Activated CD4-positive, alpha-beta T cell treated with anti-CD3 and anti-CD28 coated beads for 36 hours (primary cell): ENCODE measurements at regions not wholly inside any gene's neighbourhood (a gene's known extent, or its start where the extent isn't known, plus 50 kb on each side); places are given as distances from the start of the nearest gene placed in this dataset.
"Not testable (repeated sequence)": the region's sequence is repeated elsewhere in the genome, so short reads cannot be mapped to it uniquely, and the experiment has no call there.

Experiments
- ATAC-seq: fragments of 200-7000 bp; cut with Tn5 transposase; one replicate; pipeline ENCODE4 v1.10.0; 2021; ENCODE audit warnings: mild to moderate bottlenecking, moderate library complexity
- CTCF ChIA-PET: fragments of 350-600 bp; sonication (Branson Sonifier 250); formaldehyde crosslinking; loops from one replicate; lab custom pipeline; 2021; ENCODE audit warnings: antibody characterized with exemption; lab: Charles Lee
- POLR2A ChIA-PET: fragments of 350-600 bp; sonication (Branson Sonifier 250); formaldehyde crosslinking; loops from one replicate; lab custom pipeline; 2021; ENCODE audit warnings: antibody characterized with exemption, inconsistent platforms; lab: Charles Lee
- DNase-seq: peaks from one replicate; pipeline ENCODE4 v3.0.0-alpha.2; 2020
- H3K27ac Mint-ChIP-seq: one replicate; pipeline ENCODE4 v1.8.0; 2021; ENCODE audit warnings: mixed read lengths
- H3K27me3 Mint-ChIP-seq: one replicate; pipeline ENCODE4 v1.8.0; 2021; ENCODE audit warnings: mixed read lengths
- H3K36me3 Mint-ChIP-seq: one replicate; pipeline ENCODE4 v1.8.0; 2021; ENCODE audit warnings: low read depth, mixed read lengths
- H3K4me1 Mint-ChIP-seq: one replicate; pipeline ENCODE4 v1.8.0; 2021; ENCODE audit warnings: mixed read lengths
- H3K4me3 Mint-ChIP-seq: one replicate; pipeline ENCODE4 v1.8.0; 2021; ENCODE audit warnings: mild to moderate bottlenecking, moderate library complexity, mixed read lengths
- H3K9me3 Mint-ChIP-seq: one replicate; pipeline ENCODE4 v1.8.0; 2021; ENCODE audit warnings: low read depth, mixed read lengths
- intact Hi-C, 2 experiments: fragments of 100-400 bp; cut with DNase I in 1 of 2; cut with micrococcal nuclease in 1 of 2; formaldehyde crosslinking; loops; one replicate each; pipeline versions ENCODE4 v1.14.2 to v1.15.1; 2022 to 2024; cut with DNase I, micrococcal nuclease

DNA sequence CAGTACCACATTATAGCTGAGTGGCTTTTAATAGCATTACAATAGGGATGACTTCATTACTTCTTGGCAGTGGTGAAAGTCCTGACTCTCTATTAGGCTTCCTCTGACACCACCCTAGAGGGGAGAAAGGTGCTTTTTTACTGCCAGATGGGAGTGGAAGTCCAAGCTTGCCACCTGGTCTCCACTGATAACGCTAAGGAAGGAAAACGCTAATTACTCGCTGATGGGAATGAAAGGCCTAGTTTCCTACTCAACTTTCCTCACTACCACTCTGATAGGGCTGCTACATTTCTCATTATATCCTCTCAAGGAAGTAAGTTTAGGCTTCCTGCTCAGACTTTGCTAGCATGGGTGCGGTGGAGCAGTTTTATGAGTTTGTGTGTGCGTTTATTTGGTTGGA is 62.3 kb upstream of the PAGE3 start:
- Mint-ChIP-seq H3K36me3 (no peaks in the 10 kb centered on the region), H3K4me3 (no peak overlapping the region), H3K27me3 (peaks cover 3% of the 10 kb centered on the region), H3K4me1 (no peaks in the 10 kb centered on the region), H3K27ac (no peak overlapping the region), H3K9me3 (peaks cover 2% of the 10 kb centered on the region)
- DNase-seq (no peak), ATAC-seq (no peak)
- CTCF ChIA-PET = no interaction called here
- intact Hi-C loops = no loop called here
- POLR2A ChIA-PET = no interaction called here

DNA sequence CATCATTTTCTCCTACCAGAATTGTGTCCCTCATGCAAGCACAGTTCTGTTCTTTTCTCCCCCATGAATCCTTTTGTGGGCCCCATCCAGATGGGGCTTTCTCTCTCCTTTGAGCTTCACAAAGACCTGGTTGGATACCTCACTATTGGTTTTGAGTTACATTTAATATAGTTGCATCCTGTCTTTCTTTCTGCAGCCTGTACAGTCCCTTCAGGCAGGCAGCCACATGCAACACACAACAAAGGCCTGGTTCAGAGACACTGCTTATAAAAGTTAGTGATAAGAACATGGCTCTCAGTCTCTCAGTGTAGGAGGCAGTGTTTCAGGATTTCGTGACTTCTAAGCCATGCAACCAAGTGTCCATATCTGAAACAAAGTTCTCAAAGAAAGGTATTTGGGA is 70.6 kb upstream of the PAGE3 start:
- intact Hi-C loops = no loop called here
- no peaks in the 10 kb centered on the region for H3K9me3 Mint-ChIP-seq
- DNase-seq (no peak), ATAC-seq (no peak)
- no peaks in the 10 kb centered on the region for H3K27me3 Mint-ChIP-seq
- CTCF ChIA-PET = no interaction called here
- H3K4me1 Mint-ChIP-seq = peaks cover 7% of the 10 kb centered on the region
- POLR2A ChIA-PET = no interaction called here
- peak overlapping the region; percentile 38 for H3K27ac Mint-ChIP-seq
- H3K36me3 Mint-ChIP-seq = no peaks in the 10 kb centered on the region
- H3K4me3 Mint-ChIP-seq = no peak overlapping the region

GRCh38 chrX:55336176-55336575 is 71.5 kb upstream of the PAGE3 start:
- H3K27me3 Mint-ChIP-seq = no peaks in the 10 kb centered on the region
- no peaks in the 10 kb centered on the region for H3K36me3 Mint-ChIP-seq
- H3K27ac Mint-ChIP-seq = no peak overlapping the region
- H3K4me3 Mint-ChIP-seq = no peak overlapping the region
- peaks cover 10% of the 10 kb centered on the region for H3K4me1 Mint-ChIP-seq
- DNase-seq (no peak), ATAC-seq (no peak)
- intact Hi-C loops = no loop called here
- ChIA-PET CTCF (no interaction called here), POLR2A (no interaction called here)
- H3K9me3 Mint-ChIP-seq = no peaks in the 10 kb centered on the region

DNA sequence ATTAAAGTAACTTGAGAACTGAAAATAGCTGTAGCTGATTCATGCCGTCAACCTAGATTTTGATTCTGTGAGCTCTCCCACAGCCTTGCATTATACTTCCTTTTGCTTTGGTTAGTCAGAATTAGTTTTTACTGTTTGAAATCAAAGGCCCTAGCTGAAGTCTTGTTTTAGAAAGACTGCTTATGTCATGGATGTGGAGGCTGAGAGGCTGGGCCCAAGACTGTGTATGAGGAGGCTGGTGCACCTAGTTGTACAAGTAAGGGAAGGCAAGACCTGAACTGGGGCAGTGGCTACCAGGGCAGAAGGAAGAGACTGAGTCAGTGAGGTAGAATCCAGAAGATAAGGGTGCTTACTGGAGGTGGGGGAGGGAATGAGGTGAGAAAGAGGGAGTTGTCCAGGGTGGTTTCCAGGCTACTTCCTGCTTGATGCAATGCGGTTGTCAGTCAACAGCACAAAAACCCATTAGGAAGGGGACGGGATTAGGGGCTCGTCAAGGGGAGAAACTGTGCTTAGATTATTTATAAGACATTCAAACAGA is 76.2 kb upstream of the PAGE3 start:
- Mint-ChIP-seq H3K4me3 (no peak overlapping the region), H3K27me3 (no peaks in the 10 kb centered on the region), H3K9me3 (no peaks in the 10 kb centered on the region), H3K4me1 (peaks cover 17% of the 10 kb centered on the region), H3K36me3 (no peaks in the 10 kb centered on the region), H3K27ac (no peak overlapping the region)
- intact Hi-C loops = loop anchor here in 1 of 2 experiments (10.0 kb wide), 1 partner anchor 446 kb away; no protein-coding TSS in a partner anchor
- no peak for ATAC-seq
- ChIA-PET POLR2A (no interaction called here), CTCF (no interaction called here)
- DNase-seq = no peak

DNA sequence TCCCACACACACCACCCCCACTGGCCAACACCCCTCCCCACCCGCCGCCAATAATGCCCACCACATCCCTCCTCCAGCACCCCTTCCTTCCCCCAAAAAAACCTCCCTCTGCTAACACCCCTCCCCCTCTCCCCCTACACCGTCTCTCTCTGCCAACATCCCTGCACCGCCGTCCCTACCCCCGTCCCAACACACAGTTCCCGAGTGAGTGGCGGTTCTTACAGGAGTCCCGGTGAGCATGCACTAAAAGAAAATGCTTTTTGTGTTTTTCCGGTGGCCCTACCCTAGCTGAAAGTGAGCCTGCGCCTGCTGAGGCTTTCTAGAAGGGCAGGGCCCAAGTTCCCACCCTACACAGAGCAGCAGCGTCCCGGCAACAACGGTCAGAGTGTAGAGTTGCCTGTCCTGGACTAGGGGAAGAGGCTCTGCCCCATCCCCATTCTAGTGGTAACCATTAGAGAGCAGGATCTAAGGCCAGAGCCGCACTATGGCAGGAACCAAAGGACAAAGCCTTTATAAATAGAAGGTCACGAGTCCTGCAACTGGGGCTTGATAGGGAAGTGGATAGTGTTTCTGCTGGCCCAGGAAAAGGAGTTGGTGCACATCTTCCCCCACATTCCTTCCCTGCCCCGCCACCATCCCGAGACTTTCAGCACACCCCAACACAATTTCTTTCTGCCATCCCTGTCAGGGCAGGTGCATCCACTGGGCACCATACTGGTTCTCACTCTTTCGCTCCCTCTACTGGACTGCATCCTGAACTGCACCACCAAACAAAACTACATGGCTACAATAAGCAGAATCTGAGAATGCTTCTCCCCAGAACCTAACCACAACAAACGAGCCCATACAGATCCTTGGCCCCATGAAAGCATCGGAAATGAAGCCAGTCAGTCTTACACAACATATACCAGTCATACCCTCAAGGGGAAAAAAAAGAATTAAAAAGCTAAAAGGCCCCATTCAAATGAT is 78.1 kb upstream of the PAGE3 start:
- Mint-ChIP-seq H3K9me3 (no peaks in the 10 kb centered on the region), H3K27me3 (no peaks in the 10 kb centered on the region), H3K4me3 (no peak overlapping the region), H3K27ac (peak overlapping the region; percentile 52), H3K4me1 (peaks cover 17% of the 10 kb centered on the region), H3K36me3 (no peaks in the 10 kb centered on the region)
- intact Hi-C loops = loop anchor here in 1 of 2 experiments (1.0 to 10.0 kb wide), 2 partner anchors 208 to 448 kb away; no protein-coding TSS in a partner anchor
- DNase-seq (peak; percentile 60), ATAC-seq (peak; percentile 88)
- ChIA-PET CTCF (interaction anchor here (0.8 to 2.2 kb wide), 4 partner anchors 10 to 619 kb away, joined by 3 to 6 read pairs (median 6); partner anchors contain the start of gene MAGEH1), POLR2A (no interaction called here)

DNA sequence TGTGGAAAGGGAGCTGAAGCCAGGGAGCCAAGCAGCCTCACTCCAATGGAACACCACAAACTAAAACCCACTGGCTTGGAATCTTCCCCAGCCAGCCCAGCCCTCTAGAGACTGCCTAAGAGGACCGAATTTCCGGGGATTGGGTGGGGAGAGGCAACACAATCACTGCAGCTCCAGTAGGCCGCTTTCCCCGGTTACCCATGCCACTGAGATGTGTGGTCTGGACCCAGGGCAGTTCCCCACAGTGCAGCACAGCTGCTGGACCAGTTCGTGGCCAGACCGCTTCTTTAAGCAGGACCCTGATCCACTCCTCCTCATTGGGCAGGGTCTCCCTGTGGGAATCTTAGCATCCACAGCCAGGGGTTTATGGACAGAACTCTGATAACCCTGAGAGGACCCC is 91.9 kb upstream of the PAGE3 start:
- Mint-ChIP-seq H3K4me3 (no peak overlapping the region), H3K9me3 (peaks cover 4% of the 10 kb centered on the region), H3K36me3 (peaks cover 4% of the 10 kb centered on the region), H3K4me1 (peaks cover 13% of the 10 kb centered on the region), H3K27me3 (no peaks in the 10 kb centered on the region), H3K27ac (no peak overlapping the region)
- ATAC-seq (no peak), DNase-seq (no peak)
- intact Hi-C loops = no loop called here
- ChIA-PET POLR2A (no interaction called here), CTCF (no interaction called here)

- no peak overlapping the region for H3K4me3 Mint-ChIP-seq
- H3K9me3 Mint-ChIP-seq = peaks cover 4% of the 10 kb centered on the region
- H3K4me1 Mint-ChIP-seq = peaks cover 13% of the 10 kb centered on the region
- intact Hi-C loops = no loop called here
- ATAC-seq = no peak
- H3K27me3 Mint-ChIP-seq = no peaks in the 10 kb centered on the region
- peaks cover 4% of the 10 kb centered on the region for H3K36me3 Mint-ChIP-seq
- DNase-seq = no peak
- ChIA-PET CTCF (no interaction called here), POLR2A (no interaction called here)
- H3K27ac Mint-ChIP-seq = no peak overlapping the region
These were observed 92.5 kb upstream of the PAGE3 start for GRCh38 chrX:55357236-55357635.

- POLR2A ChIA-PET = no interaction called here
- Mint-ChIP-seq H3K27me3 (no peaks in the 10 kb centered on the region), H3K4me3 (no peak overlapping the region), H3K36me3 (no peaks in the 10 kb centered on the region), H3K27ac (no peak overlapping the region), H3K4me1 (no peaks in the 10 kb centered on the region), H3K9me3 (peaks cover 2% of the 10 kb centered on the region)
- CTCF ChIA-PET = no interaction called here
- DNase-seq (no peak), ATAC-seq (no peak)
- intact Hi-C loops = no loop called here
These were observed 72.5 kb upstream of the MAGEH1 start for GRCh38 chrX:55379396-55379795.

DNA sequence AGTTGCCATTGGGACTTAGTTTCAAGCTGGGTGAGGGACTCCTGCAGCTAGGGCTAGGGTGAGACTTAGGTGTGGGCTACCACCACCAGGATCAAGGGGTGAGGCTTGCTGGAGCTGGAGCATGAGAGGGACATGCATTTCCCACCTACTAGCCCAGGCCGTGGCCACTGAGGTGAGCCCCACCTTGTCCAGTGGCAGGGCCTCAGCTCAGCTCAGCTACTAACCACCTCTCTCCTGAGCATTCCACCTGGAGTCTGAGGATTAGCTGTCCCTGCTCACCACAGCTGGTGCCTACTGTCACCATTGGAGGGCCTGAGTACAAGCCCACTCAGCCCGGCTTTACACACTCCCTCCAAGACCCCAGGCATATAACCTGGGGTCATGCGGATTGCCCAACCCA is 62.6 kb upstream of the MAGEH1 start:
- Mint-ChIP-seq H3K36me3 (no peaks in the 10 kb centered on the region), H3K27ac (no peak overlapping the region), H3K4me3 (no peak overlapping the region), H3K4me1 (no peaks in the 10 kb centered on the region), H3K9me3 (peaks cover 6% of the 10 kb centered on the region), H3K27me3 (no peaks in the 10 kb centered on the region)
- no peak for ATAC-seq
- CTCF ChIA-PET = interaction anchor here (0.8 kb wide), 1 partner anchor 38 kb away, joined by 5 read pairs; no protein-coding TSS in a partner anchor
- no peak for DNase-seq
- POLR2A ChIA-PET = no interaction called here
- intact Hi-C loops = no loop called here

DNA sequence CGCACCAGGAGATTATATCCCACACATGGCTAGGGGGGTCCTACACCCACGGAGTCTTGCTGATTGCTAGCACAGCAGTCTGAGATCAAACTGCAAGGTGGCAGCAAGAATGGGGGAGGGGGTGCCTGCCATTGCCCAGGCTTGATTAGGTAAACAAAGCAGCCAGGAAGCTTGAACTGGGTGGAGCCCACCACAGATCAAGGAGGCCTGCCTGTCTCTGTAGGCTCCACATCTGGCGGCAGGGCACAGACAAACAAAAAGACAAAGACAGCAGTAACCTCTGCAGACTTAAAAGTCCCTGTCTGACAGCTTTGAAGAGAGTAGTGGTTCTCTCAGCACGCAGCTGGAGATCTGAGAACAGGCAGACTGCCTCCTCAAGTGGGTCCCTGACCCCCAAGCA is 55.1 kb upstream of the MAGEH1 start:
- H3K27me3 Mint-ChIP-seq, intact Hi-C loops, CTCF ChIA-PET, H3K36me3 Mint-ChIP-seq, H3K9me3 Mint-ChIP-seq, H3K27ac Mint-ChIP-seq, POLR2A ChIA-PET, ATAC-seq, DNase-seq, H3K4me3 Mint-ChIP-seq: not testable (repeated sequence)
- H3K4me1 Mint-ChIP-seq = peaks cover 17% of the 10 kb centered on the region
